ENCODE measurements at regions not wholly inside any gene's neighbourhood (a gene's known extent, or its start where the extent isn't known, plus 50 kb on each side); places are given as distances from the start of the nearest gene placed in this dataset.

DNA sequence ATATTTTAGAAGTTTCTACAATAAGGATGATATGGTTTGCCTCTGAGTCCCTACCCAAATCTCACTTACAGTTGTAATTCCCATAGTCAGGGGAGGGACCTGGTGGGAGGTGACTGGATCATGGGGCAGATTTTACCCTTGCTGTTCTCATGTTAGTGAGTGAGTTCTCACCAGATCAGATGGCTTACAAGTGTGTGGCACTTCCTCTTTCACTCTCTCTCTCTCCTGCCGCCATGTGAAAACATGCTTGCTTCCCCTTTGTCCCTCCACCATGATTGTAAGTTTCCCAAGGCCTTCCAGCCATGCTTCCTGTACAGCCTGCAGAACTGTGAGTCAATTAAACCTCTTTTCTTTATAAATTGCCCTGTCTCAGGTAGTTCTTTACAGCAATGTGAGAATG lies 527.5 kb upstream of the ID4 start:
- Histone ChIP-seq H3K4me2 (ENCODE audit: low read depth, low read length) (no peak overlapping the region), H3K36me3 (replicated peaks; ENCODE audit: insufficient read depth, low read length) (no peaks in the 10 kb centered on the region), H2AFZ (ENCODE audit: low read length) (no peak overlapping the region), H3K9ac (ENCODE audit: low read length) (no peak overlapping the region), H3K9me2 (replicated peaks; ENCODE audit: insufficient read depth, low read length) (no peaks in the 10 kb centered on the region), H3K79me2 (ENCODE audit: low read length) (no peaks in the 10 kb centered on the region), H3F3A (ENCODE audit: insufficient read depth, low read length) (no peaks in the 10 kb centered on the region), H3K4me3 (ENCODE audit: low read length) (no peak overlapping the region), H4K20me1 (ENCODE audit: insufficient read depth, low read length) (no peaks in the 10 kb centered on the region), H3K27ac (ENCODE audit: low read length) (no peak overlapping the region), H3K9me3 (replicated peaks; ENCODE audit: insufficient read depth, low read length) (no peaks in the 10 kb centered on the region), H3K4me1 (ENCODE audit: low read length) (no peaks in the 10 kb centered on the region), H3K27me3 (replicated peaks; ENCODE audit: insufficient read depth, low read length) (no peaks in the 10 kb centered on the region)
- no peak for TF ChIP-seq EZH2phosphoT487 (IDR thresholded peaks at IDR 0.05; ENCODE audit: low read length)
- TF ChIP-seq EZH2 (optimal IDR thresholded peaks at IDR 0.05; ENCODE audit: low read depth, low read length) = no peak
- TF ChIP-seq, protein P1, sequence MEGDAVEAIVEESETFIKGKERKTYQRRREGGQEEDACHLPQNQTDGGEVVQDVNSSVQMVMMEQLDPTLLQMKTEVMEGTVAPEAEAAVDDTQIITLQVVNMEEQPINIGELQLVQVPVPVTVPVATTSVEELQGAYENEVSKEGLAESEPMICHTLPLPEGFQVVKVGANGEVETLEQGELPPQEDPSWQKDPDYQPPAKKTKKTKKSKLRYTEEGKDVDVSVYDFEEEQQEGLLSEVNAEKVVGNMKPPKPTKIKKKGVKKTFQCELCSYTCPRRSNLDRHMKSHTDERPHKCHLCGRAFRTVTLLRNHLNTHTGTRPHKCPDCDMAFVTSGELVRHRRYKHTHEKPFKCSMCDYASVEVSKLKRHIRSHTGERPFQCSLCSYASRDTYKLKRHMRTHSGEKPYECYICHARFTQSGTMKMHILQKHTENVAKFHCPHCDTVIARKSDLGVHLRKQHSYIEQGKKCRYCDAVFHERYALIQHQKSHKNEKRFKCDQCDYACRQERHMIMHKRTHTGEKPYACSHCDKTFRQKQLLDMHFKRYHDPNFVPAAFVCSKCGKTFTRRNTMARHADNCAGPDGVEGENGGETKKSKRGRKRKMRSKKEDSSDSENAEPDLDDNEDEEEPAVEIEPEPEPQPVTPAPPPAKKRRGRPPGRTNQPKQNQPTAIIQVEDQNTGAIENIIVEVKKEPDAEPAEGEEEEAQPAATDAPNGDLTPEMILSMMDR (IDR thresholded peaks at IDR 0.05; ENCODE audit: low read length) = no peak
- no peak for DNase-seq

DNA sequence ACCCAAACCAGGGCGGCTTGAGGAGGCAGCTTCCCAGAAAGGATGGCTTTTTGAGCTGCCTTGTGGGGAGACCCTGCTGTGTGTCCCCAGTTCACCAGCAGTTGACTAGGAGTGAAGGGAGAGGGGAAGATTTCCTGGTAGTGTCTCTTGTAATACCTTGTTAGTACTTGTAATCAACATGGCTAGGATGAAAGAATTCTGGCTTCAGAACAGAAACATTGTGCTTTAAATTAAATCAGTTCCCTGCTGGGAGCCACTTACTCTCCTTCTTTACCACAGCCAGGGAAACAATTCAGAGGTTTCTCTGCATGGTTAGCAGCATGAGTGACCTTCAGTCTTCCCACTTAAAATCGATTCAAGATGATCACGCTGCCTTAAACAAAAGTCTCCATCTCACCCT lies 525.4 kb upstream of the ID4 start:
- Histone ChIP-seq H3K27me3 (replicated peaks; ENCODE audit: insufficient read depth, low read length) (no peaks in the 10 kb centered on the region), H3K4me2 (ENCODE audit: low read depth, low read length) (no peak overlapping the region), H3F3A (ENCODE audit: insufficient read depth, low read length) (no peaks in the 10 kb centered on the region), H3K79me2 (ENCODE audit: low read length) (no peaks in the 10 kb centered on the region), H2AFZ (ENCODE audit: low read length) (no peak overlapping the region), H4K20me1 (ENCODE audit: insufficient read depth, low read length) (no peaks in the 10 kb centered on the region), H3K9me3 (replicated peaks; ENCODE audit: insufficient read depth, low read length) (no peaks in the 10 kb centered on the region), H3K4me3 (ENCODE audit: low read length) (no peak overlapping the region), H3K9ac (ENCODE audit: low read length) (no peak overlapping the region), H3K9me2 (replicated peaks; ENCODE audit: insufficient read depth, low read length) (no peaks in the 10 kb centered on the region), H3K36me3 (replicated peaks; ENCODE audit: insufficient read depth, low read length) (no peaks in the 10 kb centered on the region), H3K4me1 (ENCODE audit: low read length) (no peaks in the 10 kb centered on the region), H3K27ac (ENCODE audit: low read length) (no peak overlapping the region)
- no peak for DNase-seq
- TF ChIP-seq EZH2phosphoT487 (IDR thresholded peaks at IDR 0.05; ENCODE audit: low read length) (no peak), EZH2 (optimal IDR thresholded peaks at IDR 0.05; ENCODE audit: low read depth, low read length) (no peak)
- TF ChIP-seq, protein P1 (IDR thresholded peaks at IDR 0.05; ENCODE audit: low read length) = no peak

DNA sequence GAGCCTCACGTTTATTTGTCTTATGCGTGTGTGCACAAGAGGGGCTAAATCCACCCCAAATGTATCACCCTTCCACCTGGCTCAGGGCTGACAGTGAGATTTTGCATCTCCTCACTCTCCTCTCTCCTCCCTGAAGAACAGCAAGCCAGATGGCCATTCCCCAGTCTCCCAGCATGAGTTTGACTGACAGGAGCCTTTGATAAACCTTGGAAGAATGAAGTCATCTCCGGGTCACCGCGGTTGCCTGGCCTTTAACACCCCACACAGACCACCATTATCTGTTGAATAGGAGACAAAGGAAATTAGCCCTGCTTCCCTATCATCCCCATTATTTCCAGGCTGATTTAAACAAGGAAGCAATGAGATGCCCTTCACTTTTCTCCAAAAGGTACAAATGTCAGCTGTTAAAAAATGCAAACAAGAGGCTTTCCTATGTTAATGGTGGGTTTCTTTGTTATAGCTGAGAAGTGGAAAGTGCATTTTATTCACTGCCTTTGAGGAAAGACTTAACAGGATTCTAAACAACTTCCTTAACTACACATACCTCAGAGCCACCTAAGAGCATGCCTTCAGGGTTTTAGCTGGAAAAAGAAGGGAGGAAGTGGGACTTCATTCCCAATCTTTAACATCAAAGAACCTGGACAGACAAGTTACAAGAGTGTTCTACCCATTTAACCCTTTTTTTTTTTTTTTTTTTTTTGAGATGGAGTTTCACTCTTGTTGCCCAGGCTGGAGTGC lies 524.8 kb upstream of the ID4 start:
- Histone ChIP-seq H3K4me2 (ENCODE audit: low read depth, low read length) (no peak overlapping the region), H3K9me2 (replicated peaks; ENCODE audit: insufficient read depth, low read length) (no peaks in the 10 kb centered on the region), H3K79me2 (ENCODE audit: low read length) (no peaks in the 10 kb centered on the region), H3K27me3 (replicated peaks; ENCODE audit: insufficient read depth, low read length) (no peaks in the 10 kb centered on the region), H3K36me3 (replicated peaks; ENCODE audit: insufficient read depth, low read length) (no peaks in the 10 kb centered on the region), H3K27ac (ENCODE audit: low read length) (no peak overlapping the region), H3K4me3 (ENCODE audit: low read length) (no peak overlapping the region), H3K9me3 (replicated peaks; ENCODE audit: insufficient read depth, low read length) (no peaks in the 10 kb centered on the region), H2AFZ (ENCODE audit: low read length) (no peak overlapping the region), H3K9ac (ENCODE audit: low read length) (no peak overlapping the region), H4K20me1 (ENCODE audit: insufficient read depth, low read length) (no peaks in the 10 kb centered on the region), H3F3A (ENCODE audit: insufficient read depth, low read length) (no peaks in the 10 kb centered on the region), H3K4me1 (ENCODE audit: low read length) (no peaks in the 10 kb centered on the region)
- DNase-seq = no peak
- TF ChIP-seq EZH2 (optimal IDR thresholded peaks at IDR 0.05; ENCODE audit: low read depth, low read length) (no peak), EZH2phosphoT487 (IDR thresholded peaks at IDR 0.05; ENCODE audit: low read length) (no peak)
- TF ChIP-seq, protein P1 (IDR thresholded peaks at IDR 0.05; ENCODE audit: low read length) = no peak

Measured in MM.1S (cell line).